ENCODE measurements at regions not wholly inside any gene's neighbourhood (a gene's known extent, or its start where the extent isn't known, plus 50 kb on each side); places are given as distances from the start of the nearest gene placed in this dataset.

- DNase-seq: no peak
Measured at GRCh38 chr5:174380311-174380710, 334.8 kb downstream of the NSG2 start.

- no peak for DNase-seq
Measured at GRCh38 chr5:174381241-174381640, 335.7 kb downstream of the NSG2 start.

GRCh38 chr5:174383210-174384167 lies 338.0 kb downstream of the NSG2 start:
- no peak for DNase-seq

DNA sequence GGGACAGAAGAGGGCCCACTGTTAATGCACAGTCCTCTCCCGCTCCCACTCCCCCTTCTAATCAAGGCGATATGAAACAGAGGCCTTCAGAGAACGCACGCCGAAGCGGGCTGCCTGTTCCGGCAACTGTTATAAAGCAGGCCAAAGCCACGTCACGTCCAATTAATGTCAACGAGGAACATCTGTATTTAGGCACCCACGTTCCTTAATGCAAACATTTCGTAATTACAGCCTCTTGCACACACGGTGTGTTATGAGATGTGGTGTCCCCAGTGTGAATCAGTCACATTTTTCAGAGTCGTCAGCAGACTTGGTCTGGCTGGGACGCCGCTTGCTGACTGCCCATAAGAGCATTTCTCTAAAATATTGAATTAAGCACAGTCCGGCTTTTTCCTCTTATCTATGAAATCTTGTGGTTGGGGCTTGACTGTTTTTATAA lies 339.0 kb downstream of the NSG2 start:
- no peak for DNase-seq

DNA sequence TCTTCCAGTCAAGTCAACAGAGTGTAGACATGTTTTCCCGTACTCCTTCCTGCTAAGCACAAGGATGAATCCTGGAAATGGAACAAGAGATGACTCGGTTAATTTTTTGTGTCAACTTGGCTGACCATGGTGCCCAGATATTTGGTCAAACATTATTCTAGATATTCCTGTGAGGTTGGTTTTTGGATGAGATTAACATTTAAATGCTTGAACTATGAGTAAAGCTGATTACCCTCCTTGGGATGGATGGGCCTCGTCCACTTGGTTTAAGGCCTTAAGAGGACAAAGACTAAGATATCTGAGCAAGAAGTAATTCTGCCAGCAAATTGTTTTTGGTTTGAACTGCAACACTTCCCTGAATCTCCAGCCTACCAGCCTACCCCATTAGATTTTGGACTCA lies 338.1 kb upstream of the MSX2 start:
- no peak for DNase-seq

DNA sequence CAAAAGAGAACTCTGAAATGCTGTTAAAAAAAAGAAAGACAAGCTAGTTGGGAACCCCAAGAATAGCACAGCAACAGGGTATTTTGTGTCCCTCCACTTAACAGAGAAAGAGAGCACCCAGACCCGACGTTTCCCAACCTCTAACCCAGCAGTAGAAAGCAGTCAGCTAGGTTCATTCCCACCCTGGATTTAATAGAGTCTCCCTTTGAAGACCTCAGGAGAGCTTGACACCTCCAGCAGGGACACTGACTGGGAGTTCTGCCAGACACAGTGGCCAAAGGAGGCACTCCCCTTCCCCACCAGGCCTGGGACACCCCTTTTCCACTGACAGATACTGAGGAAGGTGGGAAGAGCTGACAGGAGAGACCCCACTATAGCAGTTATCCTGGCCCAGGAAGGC lies 337.5 kb upstream of the MSX2 start:
- DNase-seq: no peak

GRCh38 chr5:174387448-174387847 lies 336.9 kb upstream of the MSX2 start:
- DNase-seq: no peak

DNA sequence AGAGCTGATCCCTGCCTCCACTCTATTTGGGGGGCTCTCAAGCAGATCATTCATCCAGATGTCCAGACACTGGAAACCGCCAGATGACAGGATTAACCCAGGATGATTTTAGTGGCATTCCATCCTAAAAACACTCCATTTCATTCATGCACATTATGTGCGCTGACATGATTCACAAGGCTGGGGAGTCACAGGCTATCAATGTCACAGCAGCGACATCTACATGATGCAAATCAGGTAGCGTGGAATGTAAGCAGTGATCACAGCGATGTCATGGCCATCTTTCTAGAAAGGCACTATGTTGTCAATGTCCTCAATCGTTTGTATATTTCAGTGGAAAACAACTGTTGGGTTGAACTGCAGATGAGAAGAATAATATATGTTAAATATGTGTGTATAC lies 331.5 kb upstream of the MSX2 start:
- DNase-seq: no peak

DNA sequence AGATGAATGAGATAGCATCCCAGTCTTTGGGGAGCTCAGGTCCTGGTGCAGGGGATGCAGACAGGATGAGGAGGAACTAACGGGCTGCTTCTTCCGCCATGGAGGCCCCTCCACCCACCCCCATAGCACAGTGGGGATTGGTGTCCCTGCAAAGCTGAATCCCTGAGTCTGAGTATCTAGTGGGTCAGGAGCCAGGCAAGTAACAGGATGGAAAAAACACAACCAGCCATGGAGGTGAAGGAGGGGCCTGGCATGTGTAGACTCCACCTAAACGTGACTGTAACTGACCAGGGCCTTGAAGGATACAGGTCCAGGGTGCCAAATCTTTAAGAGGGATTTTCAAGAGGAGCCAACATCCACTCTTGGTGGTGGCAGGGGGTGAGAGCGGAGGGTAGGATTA lies 327.8 kb upstream of the MSX2 start:
- no peak for DNase-seq

- DNase-seq: no peak
Measured at GRCh38 chr5:174397206-174397605, 327.2 kb upstream of the MSX2 start.

DNA sequence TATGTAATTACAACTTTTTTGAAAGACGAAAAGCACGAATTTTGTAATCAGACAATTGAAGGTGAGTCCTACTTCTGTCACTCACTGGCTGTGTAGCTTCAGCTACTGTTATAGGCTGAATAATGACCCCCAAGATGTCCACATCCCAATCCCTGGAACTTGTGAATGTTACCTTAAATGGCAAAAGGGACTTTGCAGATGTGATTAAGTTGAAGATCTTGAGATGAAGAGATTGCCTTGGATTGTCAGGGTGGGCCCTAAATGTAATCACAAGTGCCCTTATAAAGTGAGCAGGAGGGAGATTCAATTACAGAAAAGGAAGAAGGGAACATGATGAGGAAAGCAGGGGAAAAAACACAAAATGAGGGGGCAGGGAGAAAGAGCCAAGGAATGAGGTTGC lies 326.2 kb upstream of the MSX2 start:
- DNase-seq: no peak

DNA sequence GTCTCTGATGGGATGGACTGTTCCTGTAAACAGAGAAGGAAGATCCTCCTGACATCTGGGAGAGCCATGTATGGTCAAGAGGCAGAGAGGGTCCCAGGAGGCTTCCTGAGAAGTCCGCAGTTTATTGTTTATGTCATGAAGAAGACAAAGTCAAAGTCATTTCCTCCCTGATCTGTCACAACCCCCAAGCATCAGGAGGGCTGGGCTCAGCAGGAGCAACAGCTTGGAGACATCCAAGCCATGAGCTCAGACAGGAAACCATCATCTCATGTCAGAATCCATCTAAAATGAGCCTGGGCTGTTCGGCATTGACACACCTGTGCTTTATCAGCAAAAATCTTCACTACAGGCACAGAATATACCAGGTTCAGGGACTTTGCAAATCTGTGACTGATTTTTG lies 325.0 kb upstream of the MSX2 start:
- no peak for DNase-seq

- DNase-seq: no peak
Measured at GRCh38 chr5:174400461-174400860, 323.9 kb upstream of the MSX2 start.

DNA sequence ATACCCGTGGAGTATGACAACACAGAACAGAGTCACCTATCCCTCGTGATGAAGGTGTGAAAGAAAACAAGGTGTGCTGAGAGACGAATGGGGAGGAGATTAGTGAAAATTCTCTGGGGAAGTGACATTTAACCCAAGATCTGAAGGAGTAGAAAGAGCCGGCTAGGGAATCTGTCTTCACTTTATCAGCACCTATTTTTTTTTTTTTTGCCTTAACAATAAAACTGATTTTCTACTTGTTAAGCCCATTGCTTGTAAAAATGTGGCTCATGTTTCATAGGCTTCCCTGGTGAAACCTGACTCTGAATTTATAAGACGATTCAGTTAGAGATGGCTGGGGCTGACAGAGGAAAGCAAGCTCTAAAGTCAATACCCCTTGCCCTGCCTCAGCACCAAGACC lies 322.6 kb upstream of the MSX2 start:
- no peak for DNase-seq

GRCh38 chr5:174402222-174402812 lies 322.1 kb upstream of the MSX2 start:
- no peak for DNase-seq

DNA sequence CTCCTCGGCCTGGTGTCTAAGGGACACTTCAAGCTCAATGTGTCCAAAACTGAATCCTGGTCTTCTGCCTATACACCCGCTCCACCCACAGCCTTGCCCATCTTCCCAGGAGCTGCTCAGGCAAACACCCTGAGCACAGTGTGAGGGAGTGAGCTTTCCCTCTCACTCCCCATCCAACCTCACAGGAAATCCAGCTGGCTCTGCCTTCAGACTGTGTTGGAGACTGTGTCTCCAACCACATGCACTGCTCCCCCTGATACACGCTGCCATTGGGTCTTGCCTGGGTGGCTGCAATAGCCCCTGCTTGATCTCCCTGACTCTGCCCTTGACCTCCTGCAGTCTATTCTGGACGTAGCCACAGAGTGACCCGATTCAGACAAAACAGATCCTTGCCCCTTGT lies 319.5 kb upstream of the MSX2 start:
- DNase-seq: no peak

DNA sequence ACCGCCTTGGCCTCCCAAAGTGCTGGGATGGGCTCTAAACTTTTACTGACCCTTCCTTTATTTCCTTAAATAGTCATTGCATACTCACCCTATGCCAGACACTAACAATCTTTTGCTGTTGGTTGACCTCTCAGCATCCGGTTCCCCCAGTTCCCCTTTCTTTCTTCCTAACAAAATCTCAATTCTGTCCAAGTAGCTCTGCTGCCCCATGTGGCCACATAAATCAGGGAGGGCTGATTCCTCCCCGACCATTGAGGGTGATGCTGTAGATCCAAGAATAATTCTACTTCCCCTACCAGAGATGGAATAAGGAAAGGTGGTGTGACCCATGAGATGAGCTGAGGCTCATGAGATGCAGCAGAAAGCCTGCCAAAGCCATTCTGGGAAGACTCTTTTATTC lies 315.3 kb upstream of the MSX2 start:
- DNase-seq: no peak

DNA sequence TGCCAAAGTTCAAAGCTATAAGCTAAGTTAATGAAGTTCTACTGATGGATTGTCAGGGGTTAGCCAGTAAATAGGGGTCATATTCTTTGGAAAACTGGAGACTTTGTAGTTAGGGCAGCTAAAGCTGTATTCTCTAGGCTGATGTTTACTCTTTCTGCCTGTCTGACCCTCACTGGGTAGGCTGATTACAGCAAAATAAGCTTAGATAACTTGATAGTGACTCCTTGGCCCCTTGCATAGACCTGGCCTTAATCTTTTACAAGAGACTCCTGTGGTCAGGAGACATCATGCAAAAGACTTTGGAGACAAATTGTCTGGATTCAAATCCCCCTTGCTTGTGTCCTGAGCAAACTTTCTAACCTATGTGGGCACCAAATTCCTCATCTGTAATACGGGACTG lies 314.4 kb upstream of the MSX2 start:
- no peak for DNase-seq

GRCh38 chr5:174410716-174411478 lies 313.5 kb upstream of the MSX2 start:
- DNase-seq: no peak

DNA sequence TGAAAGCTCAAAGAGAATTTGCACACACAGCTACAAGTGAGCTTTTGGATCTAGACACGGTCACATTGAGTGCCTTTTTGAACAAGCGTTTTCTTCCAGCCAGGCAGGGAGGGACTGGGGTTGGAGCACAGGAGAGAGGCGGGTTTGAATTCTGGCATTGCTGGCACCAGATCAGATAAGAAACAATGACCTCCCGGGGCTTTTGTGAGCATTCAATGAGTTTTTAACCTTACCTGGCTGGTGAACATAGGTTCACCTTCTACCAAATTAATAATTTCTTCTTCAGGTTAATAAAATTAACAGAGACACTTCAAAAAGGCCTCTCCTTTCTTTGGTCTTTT lies 312.9 kb upstream of the MSX2 start:
- DNase-seq: no peak

- DNase-seq: no peak
Measured at GRCh38 chr5:174412374-174412773, 312.0 kb upstream of the MSX2 start.

- no peak for DNase-seq
Measured at GRCh38 chr5:174412941-174413340, 311.4 kb upstream of the MSX2 start.

GRCh38 chr5:174413567-174414314 lies 310.6 kb upstream of the MSX2 start:
- no peak for DNase-seq
